ENCODE measurements at regions not wholly inside any gene's neighbourhood (a gene's known extent, or its start where the extent isn't known, plus 50 kb on each side); places are given as distances from the start of the nearest gene placed in this dataset.
"Not testable (repeated sequence)": the region's sequence is repeated elsewhere in the genome, so short reads cannot be mapped to it uniquely, and the experiment has no call there.

DNA sequence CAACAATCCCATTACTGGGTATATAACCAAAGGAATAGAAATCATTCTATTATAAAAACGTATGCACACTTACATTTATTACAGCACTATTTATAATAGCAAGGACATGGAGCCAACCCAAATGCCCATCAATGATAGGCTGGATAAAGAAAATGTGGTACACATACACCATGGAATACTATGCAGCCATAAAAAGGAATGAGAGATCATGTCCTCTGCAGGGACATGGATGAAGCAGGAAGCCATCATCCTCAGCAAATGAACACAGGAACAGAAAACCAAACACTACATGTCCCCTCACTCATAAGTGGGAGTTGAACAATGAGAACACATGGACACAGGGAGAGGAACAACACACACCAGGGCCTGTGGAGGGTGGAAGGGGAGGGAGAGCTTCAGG, 157.4 kb upstream of the C11orf58 start:
- not testable (repeated sequence) for TF ChIP-seq EZH2phosphoT487 (IDR thresholded peaks at IDR 0.05; ENCODE audit: insufficient read depth, low read depth); EZH2 (IDR thresholded peaks at IDR 0.05; ENCODE audit: insufficient read depth, poor library complexity, severe bottlenecking)
